ENCODE measurements at regions not wholly inside any gene's neighbourhood (a gene's known extent, or its start where the extent isn't known, plus 50 kb on each side); places are given as distances from the start of the nearest gene placed in this dataset.

- H3K27me3 ChIP-seq (ENCODE audit: insufficient read depth, poor library complexity, severe bottlenecking): no peaks in the 10 kb centered on the region
- no peak for TF ChIP-seq SPI1 (IDR thresholded peaks at IDR 0.05; ENCODE audit: borderline replicate concordance, low read depth)
- TF ChIP-seq REST (IDR thresholded peaks at IDR 0.05; ENCODE audit: insufficient replicate concordance, low read depth): no peak
- TF ChIP-seq POLR2AphosphoS5 (IDR thresholded peaks at IDR 0.05; ENCODE audit: low read depth): no peak
- TF ChIP-seq CTCF (IDR thresholded peaks at IDR 0.05; ENCODE audit: insufficient read depth, low read length): no peak
- TF ChIP-seq GABPA (IDR thresholded peaks at IDR 0.05; ENCODE audit: low read depth): no peak
- no peak overlapping the region for H3K4me3 ChIP-seq (replicated peaks; ENCODE audit: insufficient read depth, low read length)
- DNase-seq (ENCODE audit: low read depth in 1 of 2, low spot score in 1 of 2): no peak
- no peak overlapping the region for H3K27ac ChIP-seq (replicated peaks)
These were observed 177.0 kb downstream of the SIPA1L2 start for GRCh38 chr1:232452736-232453440.

- no peaks in the 10 kb centered on the region for H3K27me3 ChIP-seq (ENCODE audit: insufficient read depth, poor library complexity, severe bottlenecking)
- DNase-seq (ENCODE audit: low read depth in 1 of 2, low spot score in 1 of 2): no peak
- no peak overlapping the region for H3K27ac ChIP-seq (replicated peaks)
- TF ChIP-seq POLR2AphosphoS5 (IDR thresholded peaks at IDR 0.05; ENCODE audit: low read depth) (no peak), SPI1 (IDR thresholded peaks at IDR 0.05; ENCODE audit: borderline replicate concordance, low read depth) (no peak), CTCF (IDR thresholded peaks at IDR 0.05; ENCODE audit: insufficient read depth, low read length) (no peak), GABPA (IDR thresholded peaks at IDR 0.05; ENCODE audit: low read depth) (no peak), REST (IDR thresholded peaks at IDR 0.05; ENCODE audit: insufficient replicate concordance, low read depth) (no peak)
- H3K4me3 ChIP-seq (replicated peaks; ENCODE audit: insufficient read depth, low read length): no peak overlapping the region
These were observed 177.8 kb downstream of the SIPA1L2 start for GRCh38 chr1:232452117-232452516.

- H3K4me3 ChIP-seq (replicated peaks; ENCODE audit: insufficient read depth, low read length): no peak overlapping the region
- no peak for DNase-seq (ENCODE audit: low read depth in 1 of 2, low spot score in 1 of 2)
- no peaks in the 10 kb centered on the region for H3K27me3 ChIP-seq (ENCODE audit: insufficient read depth, poor library complexity, severe bottlenecking)
- TF ChIP-seq POLR2AphosphoS5 (IDR thresholded peaks at IDR 0.05; ENCODE audit: low read depth) (no peak), GABPA (IDR thresholded peaks at IDR 0.05; ENCODE audit: low read depth) (no peak), REST (IDR thresholded peaks at IDR 0.05; ENCODE audit: insufficient replicate concordance, low read depth) (no peak), CTCF (IDR thresholded peaks at IDR 0.05; ENCODE audit: insufficient read depth, low read length) (no peak), SPI1 (IDR thresholded peaks at IDR 0.05; ENCODE audit: borderline replicate concordance, low read depth) (no peak)
- H3K27ac ChIP-seq (replicated peaks): no peak overlapping the region
These were observed 178.4 kb downstream of the SIPA1L2 start for GRCh38 chr1:232451506-232451905.
